Middle frontal gyrus (tissue), 1 donor: ENCODE measurements at regions not wholly inside any gene's neighbourhood (a gene's known extent, or its start where the extent isn't known, plus 50 kb on each side); places are given as distances from the start of the nearest gene placed in this dataset.
"Not testable (repeated sequence)": the region's sequence is repeated elsewhere in the genome, so short reads cannot be mapped to it uniquely, and the experiment has no call there.

Source experiments
- DNase-seq: peaks from one replicate; pipeline ENCODE4 v3.0.0-alpha.2; 2015; ENCODE audit warnings: low spot score; ENCODE audit errors: extremely low spot score

DNA sequence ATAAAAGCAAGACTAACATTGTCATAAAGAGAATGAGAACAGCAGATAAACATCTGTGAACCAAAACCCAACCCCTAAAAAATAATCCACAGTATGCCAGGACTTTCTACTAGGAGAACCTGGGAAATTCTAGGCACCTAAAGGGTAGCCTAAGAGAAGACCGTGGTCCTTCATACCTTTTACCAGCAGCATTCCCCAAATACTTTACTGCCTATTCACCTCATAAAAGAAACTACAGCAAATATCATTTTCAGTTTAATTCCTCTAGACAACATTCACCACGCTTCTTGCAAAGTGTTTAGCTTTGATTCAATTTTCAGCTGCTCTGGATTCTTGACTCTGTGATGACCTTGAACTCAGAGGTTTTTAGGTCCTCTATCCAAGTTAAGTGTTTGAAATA is 1180.7 kb upstream of the B3GALT2 start:
- DNase-seq = no peak

DNA sequence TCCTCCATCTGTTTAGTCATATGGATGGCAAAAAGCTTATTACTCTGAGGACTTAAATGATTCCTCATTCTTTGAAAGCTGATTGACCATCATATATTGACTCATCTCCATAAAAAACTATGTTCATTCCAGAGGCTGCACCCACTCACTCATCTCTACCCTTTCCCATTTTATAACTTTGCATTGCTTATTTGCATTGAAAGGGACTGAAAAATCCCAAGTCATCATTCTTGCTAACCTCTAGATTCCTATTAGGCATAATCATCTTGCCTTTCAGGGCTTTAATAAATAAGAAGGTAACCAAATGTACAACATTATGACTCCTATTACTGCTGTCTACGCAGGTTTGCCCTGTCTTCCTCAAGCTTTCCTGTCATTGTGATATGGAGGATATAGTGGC is 1180.3 kb upstream of the B3GALT2 start:
- DNase-seq = no peak

DNA sequence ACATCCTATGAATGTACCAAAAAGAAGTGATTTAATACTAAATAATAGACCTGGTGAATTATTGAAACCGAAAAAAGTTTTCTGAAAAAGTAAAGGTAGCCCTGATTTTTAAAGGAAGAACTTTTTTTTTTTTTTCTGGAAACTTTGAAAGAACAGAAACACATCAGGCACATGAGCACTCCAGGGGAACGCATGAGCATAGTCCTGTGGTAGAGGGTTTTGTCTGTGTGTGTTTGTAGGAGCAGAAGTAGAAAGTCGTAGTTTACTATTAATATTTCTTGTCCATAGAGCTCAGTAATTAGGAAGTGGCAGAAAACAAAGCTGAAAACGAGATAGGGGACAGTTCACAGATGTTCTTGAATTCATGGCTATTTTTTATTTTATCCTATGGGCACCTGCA is 1175.9 kb upstream of the B3GALT2 start:
- DNase-seq = no peak

DNA sequence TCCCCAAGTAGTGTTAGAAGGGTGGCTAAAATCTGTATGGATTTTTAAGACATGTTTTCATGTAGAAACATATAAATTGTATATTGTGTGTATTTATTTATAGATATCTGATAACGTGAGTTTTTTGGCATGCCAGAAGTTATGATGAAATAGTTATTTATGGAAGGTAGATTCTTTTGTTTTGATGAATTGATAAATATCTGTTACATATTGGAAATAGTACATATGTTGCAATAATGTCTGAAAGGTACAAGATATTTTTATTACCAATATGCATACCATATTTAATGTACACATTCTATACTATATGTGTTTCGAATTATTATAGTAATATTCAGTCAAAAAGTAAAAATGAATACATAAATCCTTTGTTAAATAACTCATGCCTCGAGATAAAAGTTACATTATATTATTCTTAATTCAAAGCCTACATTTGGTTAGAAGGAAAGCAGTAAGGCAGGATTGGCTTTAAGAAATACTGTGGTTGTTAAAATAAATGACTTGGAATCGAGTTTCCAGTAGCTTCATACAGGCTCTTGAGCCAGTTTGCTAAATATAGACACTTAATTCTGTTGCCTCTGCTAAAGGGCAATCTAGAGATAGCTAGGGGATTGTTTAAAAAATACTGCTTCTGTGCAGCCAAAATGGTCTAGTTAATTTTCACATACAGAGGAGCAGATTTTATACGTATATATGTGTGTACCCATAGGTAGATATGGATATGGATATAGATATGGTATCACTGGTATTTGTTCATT is 1175.1 kb upstream of the B3GALT2 start:
- DNase-seq = no peak

DNA sequence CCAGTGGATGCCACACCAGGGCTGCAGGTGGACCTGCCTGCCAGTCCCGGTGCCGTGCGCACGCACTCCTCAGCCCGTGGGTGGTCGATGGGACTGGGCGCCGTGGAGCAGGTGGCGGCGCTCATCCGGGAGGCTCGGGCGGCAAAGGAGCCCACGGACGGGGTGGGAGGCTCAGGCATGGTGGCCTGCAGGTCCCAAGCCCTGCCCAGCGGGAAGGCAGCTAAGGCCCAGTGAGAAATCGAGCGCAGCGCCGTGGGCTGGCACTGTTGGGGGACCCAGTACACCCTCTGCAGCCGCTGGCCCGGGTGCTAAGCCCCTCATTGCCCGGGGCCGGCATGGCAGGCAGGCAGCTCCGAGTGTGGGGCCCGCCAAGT is 1171.8 kb upstream of the B3GALT2 start:
- DNase-seq = no peak

DNA sequence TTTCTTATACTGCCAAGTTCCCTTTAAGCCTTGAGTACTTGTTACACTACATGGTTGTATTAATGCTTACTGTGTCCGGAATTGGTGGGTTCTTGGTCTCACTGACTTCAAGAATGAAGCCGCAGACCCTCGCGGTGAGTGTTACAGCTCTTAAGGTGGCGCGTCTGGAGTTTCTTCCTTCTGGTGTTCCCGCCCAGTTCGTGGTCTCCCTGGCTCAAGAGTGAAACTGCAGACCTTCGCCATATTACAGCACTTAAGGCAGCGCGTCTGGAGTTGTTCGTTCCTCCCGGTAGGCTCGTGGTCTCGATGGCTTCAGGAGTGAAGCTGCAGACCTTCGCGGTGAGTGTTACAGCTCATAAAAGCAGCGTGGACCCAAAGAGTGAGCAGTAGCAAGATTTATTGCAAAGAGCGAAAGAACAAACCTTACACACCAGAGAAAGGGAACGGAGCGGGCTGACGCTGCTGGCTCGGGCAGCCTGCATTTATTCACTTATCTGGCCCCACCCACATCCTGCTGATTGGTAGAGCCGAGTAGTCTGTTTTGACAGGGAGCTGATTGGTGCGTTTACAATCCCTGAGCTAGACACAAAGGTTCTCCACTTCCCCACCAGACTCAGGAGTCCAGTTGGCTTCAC is 1171.3 kb upstream of the B3GALT2 start:
- not testable (repeated sequence) for DNase-seq

DNA sequence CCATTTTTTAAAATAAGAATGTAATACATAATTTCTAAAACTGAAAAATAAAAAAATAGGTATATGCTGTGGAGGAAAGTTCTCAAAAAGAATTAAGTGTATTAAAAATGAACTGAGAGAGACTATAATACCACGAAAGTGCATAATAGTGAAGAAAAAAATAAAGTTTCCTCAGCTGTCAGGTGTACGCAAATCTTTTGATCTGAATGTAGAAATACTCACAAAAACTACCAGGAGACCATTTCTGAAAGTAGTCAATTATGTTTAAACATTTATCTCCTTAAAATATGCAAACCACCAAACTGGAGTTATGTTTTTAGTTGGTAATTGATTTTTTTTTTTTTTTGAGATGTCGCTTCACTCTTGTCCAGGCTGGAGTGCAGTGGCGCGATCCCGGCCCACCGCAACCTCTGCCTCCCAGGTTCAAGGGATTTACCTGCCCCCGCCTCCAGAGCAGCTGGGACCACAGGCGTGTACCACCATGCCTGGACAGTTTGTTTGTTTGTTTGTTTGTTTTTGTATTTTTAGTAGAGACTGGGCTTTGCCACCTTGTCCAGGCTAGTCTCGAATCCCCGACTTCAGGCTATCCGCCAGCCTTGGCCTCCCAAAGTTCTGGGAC is 1169.2 kb upstream of the B3GALT2 start:
- no peak for DNase-seq

DNA sequence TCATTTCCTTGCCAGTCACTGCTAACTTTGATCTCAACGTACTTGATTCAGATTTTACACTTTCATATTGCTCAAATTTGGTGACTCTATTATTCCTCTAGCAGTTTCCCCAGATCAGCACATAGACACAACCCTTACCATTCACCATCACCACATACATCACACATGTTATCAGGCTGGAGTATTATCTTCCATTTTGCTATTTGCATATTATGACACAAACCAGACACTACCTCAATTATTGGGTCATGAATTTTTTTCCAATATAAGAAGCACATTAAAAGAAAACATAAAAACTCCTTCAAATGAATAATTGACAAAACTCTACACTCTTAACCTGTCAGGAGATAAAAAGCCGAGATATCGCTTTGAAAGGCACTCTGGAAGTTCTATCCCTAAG is 1166.7 kb upstream of the B3GALT2 start:
- no peak for DNase-seq

DNA sequence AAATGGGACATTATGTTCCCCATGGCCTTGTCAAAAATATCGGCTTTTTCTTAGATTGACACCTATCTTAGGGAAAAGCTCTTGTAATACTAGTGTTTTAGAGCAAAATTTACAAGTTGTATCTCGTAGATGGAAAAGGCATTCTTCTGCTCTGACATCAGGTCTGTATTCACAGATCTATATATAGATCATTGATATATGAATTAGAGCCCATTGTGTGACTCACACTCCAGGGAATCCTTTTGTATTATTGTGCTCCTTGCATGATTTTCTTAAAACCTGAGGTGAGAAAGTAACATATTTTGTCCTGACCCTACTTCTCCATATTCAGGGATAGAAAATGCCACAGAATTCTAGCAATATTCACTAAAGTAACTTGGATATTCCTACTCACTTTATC is 1160.8 kb upstream of the B3GALT2 start:
- no peak for DNase-seq

DNA sequence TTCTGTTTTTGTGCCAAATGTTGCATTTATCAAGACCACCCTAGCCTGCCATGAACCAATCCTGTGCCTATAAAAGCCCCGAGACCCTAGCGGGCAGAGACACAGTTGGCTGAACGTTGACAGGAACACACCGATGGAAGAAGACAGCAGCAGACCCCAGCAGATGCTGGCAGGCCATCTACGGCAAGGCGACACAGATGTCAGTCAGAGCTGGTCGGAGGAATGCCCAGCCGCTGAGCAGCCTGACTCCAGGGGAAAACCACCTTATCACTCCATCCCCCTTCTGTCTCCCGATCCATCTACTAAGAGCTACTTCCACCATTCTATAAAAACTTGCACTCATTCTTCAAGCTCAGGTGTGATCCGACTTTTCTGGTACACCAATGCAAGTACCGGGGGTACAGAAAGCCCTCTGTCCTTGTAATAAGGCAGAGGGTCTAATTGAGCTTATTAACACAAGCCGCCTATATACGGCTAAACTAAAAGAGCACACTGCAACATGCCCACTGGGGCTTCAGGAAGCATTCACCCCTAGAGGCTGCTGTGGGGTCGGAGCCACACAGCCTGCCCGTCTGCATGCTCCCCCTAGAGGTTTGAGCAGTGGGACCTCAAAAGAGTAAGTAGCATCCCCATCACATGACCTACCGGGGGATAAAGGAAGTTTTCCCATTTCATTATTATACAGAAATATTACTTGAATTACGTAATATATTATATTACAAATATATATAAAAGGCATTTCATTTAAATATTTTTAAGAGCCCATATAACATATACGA is 1156.3 kb upstream of the B3GALT2 start:
- DNase-seq = no peak

DNA sequence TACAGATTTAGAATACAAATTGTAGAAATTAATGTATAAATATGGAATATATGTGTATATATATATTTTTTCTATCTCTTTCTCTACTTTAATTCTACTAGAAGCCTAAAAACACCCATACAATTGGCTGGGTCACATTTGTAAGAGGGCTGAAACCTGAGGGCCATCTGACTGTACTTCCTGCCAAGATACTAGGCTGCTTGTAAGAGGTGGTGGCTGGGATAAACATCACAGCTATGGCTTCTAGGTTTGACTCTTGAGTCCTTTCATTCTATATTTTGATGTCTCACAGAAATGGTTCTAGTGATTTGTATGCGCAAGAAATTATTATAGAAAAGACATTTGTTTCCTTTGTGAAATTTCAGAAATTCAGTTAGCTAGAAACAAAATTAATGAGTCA is 1155.2 kb upstream of the B3GALT2 start:
- DNase-seq = no peak

DNA sequence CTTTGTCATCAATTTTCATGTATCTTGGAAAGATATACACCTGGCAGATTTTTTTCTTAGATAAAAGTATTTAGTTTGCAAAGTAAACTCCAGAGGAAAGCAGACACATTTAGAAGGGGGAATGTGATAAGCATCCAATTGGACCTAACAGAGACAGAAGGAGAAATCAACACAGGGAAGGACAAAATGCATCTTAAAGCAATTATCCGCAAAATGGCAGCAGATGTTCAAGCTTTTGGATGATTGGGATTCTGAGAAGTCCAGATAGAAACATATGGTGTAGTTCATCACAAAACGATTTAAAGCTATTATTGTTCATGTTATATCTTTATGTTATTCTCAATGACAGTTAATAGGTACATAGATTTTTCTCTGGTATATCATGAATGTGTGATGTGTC is 1153.1 kb upstream of the B3GALT2 start:
- no peak for DNase-seq

DNA sequence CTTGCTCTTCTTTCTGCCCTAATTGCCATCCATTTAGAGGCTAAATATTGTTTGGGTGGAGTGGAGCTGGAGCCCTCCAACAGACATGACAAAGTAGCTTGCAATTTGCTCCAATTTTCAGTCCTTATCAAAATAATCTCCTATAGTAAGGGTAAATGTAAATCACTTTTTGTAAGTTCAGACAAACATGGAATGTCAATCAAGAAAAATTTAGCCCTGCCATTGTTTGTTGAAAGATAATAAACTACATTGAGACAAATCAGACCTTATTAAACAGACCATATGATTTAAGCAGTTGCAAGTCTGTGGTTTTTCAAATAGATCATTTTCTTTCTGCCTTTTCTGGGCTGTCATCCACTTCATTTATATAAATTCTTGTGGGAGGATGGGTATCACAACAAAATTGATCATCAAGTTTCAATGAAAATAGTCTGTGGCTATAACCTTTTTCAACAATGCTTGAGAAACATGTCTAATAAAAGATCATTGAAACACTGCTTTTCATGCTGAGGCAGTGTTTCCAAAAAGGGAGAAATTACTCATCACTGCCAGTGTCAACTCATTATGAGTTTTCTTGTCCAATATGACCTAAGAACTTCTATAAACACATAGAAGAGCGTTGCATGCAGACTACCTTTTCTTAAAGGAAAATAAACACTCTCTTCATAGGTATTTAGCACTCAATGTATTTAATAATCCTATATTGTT is 1152.0 kb upstream of the B3GALT2 start:
- DNase-seq = no peak

DNA sequence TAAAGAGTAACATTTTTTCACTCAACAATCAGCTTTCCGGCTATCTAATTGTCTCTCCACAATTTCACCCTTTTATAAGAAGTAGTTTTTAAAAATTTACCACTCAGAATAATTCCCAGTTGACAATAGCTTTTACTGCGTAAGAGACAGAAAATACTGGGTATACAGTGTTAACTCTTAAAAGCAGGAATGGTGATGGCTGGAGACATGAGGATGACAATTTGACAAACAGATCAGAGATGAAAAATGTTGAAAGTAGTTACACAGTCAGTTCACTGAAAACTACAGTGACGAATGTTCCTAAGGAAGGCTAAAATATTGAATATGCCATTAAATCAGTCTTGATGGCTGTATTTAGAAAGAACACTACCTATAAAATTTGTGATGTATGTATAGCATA is 1146.8 kb upstream of the B3GALT2 start:
- no peak for DNase-seq

DNA sequence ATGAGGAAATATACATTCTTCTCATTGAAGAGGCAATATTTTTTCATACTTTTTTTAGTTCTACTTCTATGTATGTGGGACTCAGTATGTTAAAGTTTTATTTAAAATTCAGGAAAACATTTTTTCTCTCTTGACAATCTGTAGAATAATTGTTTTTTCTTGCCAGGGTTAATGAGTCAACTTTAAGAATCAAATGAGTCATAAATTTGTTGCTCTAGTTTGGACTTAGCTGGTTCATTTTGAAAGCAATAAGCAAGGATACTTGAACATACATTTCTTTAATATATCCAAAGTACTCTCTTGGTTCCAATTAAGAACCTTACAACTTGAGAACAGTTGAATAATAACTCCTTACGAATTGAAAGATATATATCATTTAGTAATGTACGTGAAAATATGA is 1145.3 kb upstream of the B3GALT2 start:
- no peak for DNase-seq

DNA sequence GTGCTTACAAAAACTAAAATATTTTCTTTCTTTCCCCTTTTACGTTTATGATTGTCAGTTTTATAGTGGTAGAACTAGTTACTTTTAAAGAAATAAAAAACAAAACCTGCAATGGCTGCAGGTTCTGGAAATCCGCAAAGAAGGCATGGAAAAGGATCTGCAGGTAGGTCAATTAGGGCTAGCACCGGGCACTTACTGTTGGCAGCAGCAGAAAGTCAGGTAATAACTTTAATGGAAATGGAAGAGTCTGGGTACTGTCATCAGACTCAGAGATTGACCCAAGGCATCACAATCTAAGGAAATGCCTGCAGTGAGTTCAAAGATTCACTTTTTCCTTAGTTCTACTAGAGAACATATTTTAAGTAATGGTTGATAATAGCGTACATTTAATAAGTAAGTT is 1136.3 kb upstream of the B3GALT2 start:
- DNase-seq = no peak

DNA sequence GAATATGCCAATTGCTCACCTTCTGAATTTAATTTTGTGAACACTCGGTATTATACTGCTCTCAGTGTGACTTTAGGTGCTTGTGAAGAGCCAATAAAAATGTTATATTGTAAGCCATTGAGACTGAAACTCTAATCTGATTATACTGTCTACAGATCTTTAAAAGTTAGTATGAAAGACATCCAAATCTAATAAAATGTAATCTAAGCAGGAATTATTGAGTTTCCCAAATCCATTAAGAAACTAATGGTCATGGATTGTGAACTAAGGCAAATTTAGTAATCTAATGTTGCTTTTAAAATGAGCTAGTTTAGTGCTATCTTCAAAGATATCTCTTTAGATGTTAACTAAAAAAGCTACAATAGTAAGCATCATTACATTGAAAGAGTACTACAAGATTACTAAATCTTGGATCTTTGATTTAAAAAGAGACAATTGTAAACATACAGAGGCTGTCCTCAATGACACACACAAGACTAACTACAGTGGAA is 1132.4 kb upstream of the B3GALT2 start:
- no peak for DNase-seq

DNA sequence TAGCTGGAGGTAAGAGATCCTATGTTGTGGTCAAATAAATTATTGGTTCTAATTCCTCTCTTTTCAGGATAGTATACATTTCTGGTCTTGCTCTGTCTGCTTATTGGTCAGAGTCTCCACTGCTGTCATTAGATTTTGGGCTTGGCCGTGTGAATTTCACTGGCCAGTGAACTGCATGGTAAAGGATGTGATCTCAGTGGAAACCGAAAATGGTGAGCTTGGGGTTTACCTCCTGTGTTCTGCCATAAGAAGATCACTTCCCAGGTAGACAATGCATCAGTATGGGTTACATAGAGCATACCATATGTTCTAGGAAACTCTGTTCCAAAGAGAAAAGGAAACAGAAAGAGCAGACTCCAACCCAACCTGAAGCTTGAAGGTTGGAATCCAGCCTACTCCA is 1123.3 kb upstream of the B3GALT2 start:
- no peak for DNase-seq

DNA sequence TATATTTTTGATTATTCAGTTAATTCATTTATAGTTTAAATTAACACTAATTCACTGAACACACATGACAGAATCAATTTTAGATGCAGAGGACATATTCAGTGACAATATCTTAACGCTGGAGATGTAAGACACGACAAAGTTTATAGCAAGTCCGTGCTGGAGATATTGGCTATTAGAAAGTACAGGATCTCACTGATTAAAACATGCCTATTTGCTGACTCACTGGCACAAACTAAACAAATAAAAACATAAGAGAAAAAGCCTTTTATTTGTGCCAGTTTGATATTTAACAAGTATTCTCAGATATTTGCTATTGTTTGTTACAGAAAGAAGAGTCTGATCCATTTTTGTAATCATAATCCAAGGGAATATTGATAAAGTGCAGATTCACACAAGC is 1122.9 kb upstream of the B3GALT2 start:
- DNase-seq = no peak

DNA sequence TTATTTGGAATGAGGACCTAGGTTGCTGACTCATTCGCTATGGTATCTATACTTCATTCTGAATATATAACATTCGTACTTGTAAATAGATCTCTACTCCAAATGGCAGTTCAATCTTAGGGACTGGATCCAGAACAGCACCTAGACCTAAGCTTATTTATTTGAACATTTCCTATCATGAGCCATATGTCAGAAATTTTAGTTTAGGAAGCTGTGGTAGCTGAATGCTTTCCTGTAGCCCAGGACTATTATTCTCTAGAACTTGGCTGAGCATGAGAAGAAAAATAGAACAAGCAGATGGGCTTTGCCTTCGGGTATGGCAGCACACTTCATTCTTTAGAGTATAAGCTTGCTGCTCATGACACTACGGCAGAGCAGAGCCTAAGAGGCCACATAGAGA is 1114.4 kb upstream of the B3GALT2 start:
- DNase-seq = no peak

DNA sequence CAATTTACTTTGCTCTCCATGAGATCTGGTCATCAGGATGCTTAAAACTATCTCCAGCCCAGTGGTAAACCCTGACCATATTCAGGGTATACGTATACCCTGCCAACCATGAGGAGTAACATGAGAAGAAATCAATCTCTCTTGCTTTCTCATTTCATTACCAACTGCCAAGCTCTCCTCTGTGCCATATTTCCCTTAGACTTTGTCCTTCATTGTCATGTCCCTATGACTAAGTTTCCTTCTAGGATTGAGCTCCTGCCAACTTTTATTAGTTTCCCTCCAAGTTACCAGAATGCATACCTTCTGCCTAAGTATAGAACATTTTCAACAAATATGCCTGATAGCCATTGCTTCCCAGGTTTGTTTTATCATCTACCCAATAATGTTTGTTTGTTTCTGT is 1113.9 kb upstream of the B3GALT2 start:
- DNase-seq = no peak
